SU-DHL-6 (cell line): ENCODE measurements at regions not wholly inside any gene's neighbourhood (a gene's known extent, or its start where the extent isn't known, plus 50 kb on each side); places are given as distances from the start of the nearest gene placed in this dataset.

Source experiments
- H2AFZ ChIP-seq: fragments of 200-600 bp; sonication (generic); 2 replicates; pipeline ENCODE4 v1.6.1; 2014; ENCODE audit warnings: low read depth, mild to moderate bottlenecking, moderate library complexity, mixed read lengths, antibody characterized with exemption, low read length; ENCODE audit not compliant: severe bottlenecking
- H3F3A ChIP-seq: fragments of 200-600 bp; shearing (Covaris generic); 2 replicates; pipeline ENCODE4 v1.6.0; 2016; ENCODE audit warnings: antibody characterized with exemption, mild to moderate bottlenecking; ENCODE audit not compliant: insufficient read depth
- H3K27ac ChIP-seq: fragments of 200-600 bp; sonication (generic); 2 replicates; pipeline ENCODE4 v1.5.1; 2016; ENCODE audit warnings: low read depth, mild to moderate bottlenecking, low read length, moderate library complexity, mixed read lengths
- H3K27me3 ChIP-seq: fragments of 200-600 bp; sonication (generic), shearing (Covaris generic); 2 replicates; pipeline ENCODE4 v1.6.0; 2014; ENCODE audit warnings: mild to moderate bottlenecking, low read length
- H3K36me3 ChIP-seq: fragments of 200-600 bp; sonication (generic); 2 replicates; pipeline ENCODE4 v1.6.1; 2014; ENCODE audit warnings: mild to moderate bottlenecking, low read length, mixed read lengths
- H3K4me2 ChIP-seq: fragments of 300-600, 200-600 bp; shearing (Covaris generic), sonication (generic); 2 replicates; pipeline ENCODE4 v1.6.0; 2014; ENCODE audit warnings: low read length, low read depth, mild to moderate bottlenecking; ENCODE audit not compliant: poor library complexity, severe bottlenecking
- H3K4me3 ChIP-seq: fragments of 200-600 bp; sonication (generic); 2 replicates; pipeline ENCODE4 v1.5.1; 2014; ENCODE audit warnings: antibody characterized with exemption, low read length, mild to moderate bottlenecking, mixed read lengths; ENCODE audit not compliant: insufficient read depth, poor library complexity, severe bottlenecking
- H3K79me2 ChIP-seq: fragments of 200-600 bp; sonication (generic); 2 replicates; pipeline ENCODE4 v1.6.1; 2014; ENCODE audit warnings: mild to moderate bottlenecking, low read length, moderate library complexity; ENCODE audit not compliant: insufficient read depth
- H3K9ac ChIP-seq: fragments of 200-600 bp; sonication (generic); 2 replicates; pipeline ENCODE4 v1.7.0; 2014; ENCODE audit warnings: mild to moderate bottlenecking, low read length
- H3K9me2 ChIP-seq: fragments of 200-600 bp; sonication (generic); replicated peaks from 2 replicates; pipeline ENCODE4 v1.6.1; 2014; ENCODE audit warnings: low read length; ENCODE audit not compliant: insufficient read depth
- H3K9me3 ChIP-seq: fragments of 200-600 bp; sonication (generic); 2 replicates; pipeline ENCODE4 v1.6.1; 2014; ENCODE audit warnings: low read length, mixed read lengths; ENCODE audit not compliant: insufficient read depth
- H4K20me1 ChIP-seq: fragments of 200-600 bp; sonication (generic); 2 replicates; pipeline ENCODE4 v1.6.1; 2014; ENCODE audit warnings: low read depth, mild to moderate bottlenecking, antibody characterized with exemption, low read length, moderate library complexity, mixed read lengths
- CTCF ChIP-seq: fragments of 200-600 bp; sonication (generic); IDR thresholded peaks from one replicate; pipeline ENCODE4 v1.5.1; 2017; ENCODE audit warnings: antibody characterized with exemption, mild to moderate bottlenecking, low read length, moderate library complexity; ENCODE audit not compliant: insufficient read depth, poor library complexity, severe bottlenecking
- EZH2phosphoT487 ChIP-seq: fragments of 200-600 bp; sonication (generic), shearing (Covaris generic); conservative IDR thresholded peaks from 2 replicates; pipeline ENCODE4 v1.6.1; 2018; ENCODE audit warnings: mild to moderate bottlenecking, antibody characterized with exemption, low read length, moderate library complexity, mixed read lengths

GRCh38 chr14:30165255-30165654, 237.6 kb upstream of the PRKD1 start:
- Histone ChIP-seq H3K36me3 (no peaks in the 10 kb centered on the region), H3F3A (no peaks in the 10 kb centered on the region), H2AFZ (no peak overlapping the region), H3K4me3 (no peak overlapping the region), H3K27me3 (no peaks in the 10 kb centered on the region), H3K9ac (no peak overlapping the region), H3K9me3 (no peaks in the 10 kb centered on the region), H3K4me2 (no peak overlapping the region), H3K9me2 (no peaks in the 10 kb centered on the region), H4K20me1 (no peaks in the 10 kb centered on the region), H3K79me2 (no peaks in the 10 kb centered on the region), H3K27ac (no peak overlapping the region)
- no peak for TF ChIP-seq EZH2phosphoT487
- TF ChIP-seq CTCF: no peak

GRCh38 chr14:30177781-30178180, 250.1 kb upstream of the PRKD1 start:
- no peaks in the 10 kb centered on the region for H3F3A ChIP-seq
- no peak overlapping the region for H3K27ac ChIP-seq
- H4K20me1 ChIP-seq: no peaks in the 10 kb centered on the region
- H3K4me2 ChIP-seq: no peak overlapping the region
- no peak overlapping the region for H2AFZ ChIP-seq
- no peaks in the 10 kb centered on the region; the same call in 1 of the 2 replicates for H3K9me3 ChIP-seq
- H3K79me2 ChIP-seq: no peaks in the 10 kb centered on the region
- H3K9me2 ChIP-seq: no peaks in the 10 kb centered on the region
- TF ChIP-seq CTCF (no peak), EZH2phosphoT487 (no peak)
- no peak overlapping the region for H3K4me3 ChIP-seq
- no peaks in the 10 kb centered on the region for H3K36me3 ChIP-seq
- no peaks in the 10 kb centered on the region for H3K27me3 ChIP-seq
- H3K9ac ChIP-seq: no peak overlapping the region

GRCh38 chr14:30179381-30180130, 251.9 kb upstream of the PRKD1 start:
- TF ChIP-seq CTCF (no peak), EZH2phosphoT487 (no peak)
- H3F3A ChIP-seq: no peaks in the 10 kb centered on the region
- H3K9me3 ChIP-seq: no peaks in the 10 kb centered on the region; the same call in 1 of the 2 replicates

More at GRCh38 chr14:30179381-30180130, 251.9 kb upstream of the PRKD1 start:
- H3K27ac ChIP-seq: no peak overlapping the region
- H3K4me3 ChIP-seq: no peak overlapping the region
- H2AFZ ChIP-seq: no peak overlapping the region
- H3K79me2 ChIP-seq: no peaks in the 10 kb centered on the region
- no peaks in the 10 kb centered on the region for H3K36me3 ChIP-seq
- H3K9ac ChIP-seq: no peak overlapping the region
- H3K27me3 ChIP-seq: no peaks in the 10 kb centered on the region
- no peaks in the 10 kb centered on the region for H4K20me1 ChIP-seq
- no peak overlapping the region for H3K4me2 ChIP-seq
- no peaks in the 10 kb centered on the region for H3K9me2 ChIP-seq
